MCF 10A (cell line): ENCODE measurements at regions not wholly inside any gene's neighbourhood (a gene's known extent, or its start where the extent isn't known, plus 50 kb on each side); places are given as distances from the start of the nearest gene placed in this dataset.

Experiments
- BruUV-seq: library from RNA; stranded (reverse); fragments of 400-500 nt; replicated peaks from 2 replicates; lab custom pipeline; 2021; lab: Mats Ljungman, UMichigan
- CTCF ChIA-PET: fragments of 300-600 bp; sonication (Branson Sonifier 250); formaldehyde crosslinking; extraction: SDS; loops from one replicate; lab custom pipeline; 2021; ENCODE audit warnings: antibody characterized with exemption, inconsistent platforms; lab: Yijun Ruan, JAX
- POLR2A ChIA-PET: fragments of 300-600, 350-650 bp; sonication (Branson Sonifier 250); formaldehyde crosslinking; extraction: SDS; loops from one replicate; lab custom pipeline; 2020; ENCODE audit warnings: antibody characterized with exemption, inconsistent platforms; lab: Yijun Ruan, JAX
- DNase-seq: peaks from one replicate; pipeline ENCODE4 v3.0.0-alpha.2; 2018; ENCODE audit not compliant: unreplicated experiment
- H3K27ac Mint-ChIP-seq: one replicate; pipeline ENCODE4 v1.8.0; 2022; ENCODE audit warnings: mild to moderate bottlenecking, low read depth, mixed read lengths; ENCODE audit not compliant: unreplicated experiment
- H3K27me3 Mint-ChIP-seq: one replicate; pipeline ENCODE4 v1.8.0; 2022; ENCODE audit warnings: mixed read lengths; ENCODE audit not compliant: insufficient read depth, unreplicated experiment
- H3K36me3 Mint-ChIP-seq: one replicate; pipeline ENCODE4 v1.8.0; 2022; ENCODE audit warnings: mild to moderate bottlenecking, moderate library complexity, mixed read lengths; ENCODE audit not compliant: insufficient read depth, unreplicated experiment
- H3K4me1 Mint-ChIP-seq: one replicate; pipeline ENCODE4 v1.8.0; 2022; ENCODE audit warnings: mixed read lengths; ENCODE audit not compliant: insufficient read depth, unreplicated experiment
- H3K4me3 Mint-ChIP-seq: one replicate; pipeline ENCODE4 v1.8.0; 2022; ENCODE audit warnings: mild to moderate bottlenecking, moderate library complexity, mixed read lengths; ENCODE audit not compliant: unreplicated experiment
- H3K9me3 Mint-ChIP-seq: one replicate; pipeline ENCODE4 v1.8.0; 2022; ENCODE audit warnings: mixed read lengths; ENCODE audit not compliant: unreplicated experiment
- intact Hi-C: fragments of 100-400 bp; cut with micrococcal nuclease; formaldehyde crosslinking; loops from 2 replicates; pipeline ENCODE4 v1.14.1; 2022
- TF ChIP-seq, protein P1 (sequence below): fragments of 200-600 bp; IDR thresholded peaks from one replicate; pipeline ENCODE4 v1.8.0; 2022; ENCODE audit warnings: antibody characterized with exemption, mild to moderate bottlenecking; ENCODE audit not compliant: unreplicated experiment

DNA sequence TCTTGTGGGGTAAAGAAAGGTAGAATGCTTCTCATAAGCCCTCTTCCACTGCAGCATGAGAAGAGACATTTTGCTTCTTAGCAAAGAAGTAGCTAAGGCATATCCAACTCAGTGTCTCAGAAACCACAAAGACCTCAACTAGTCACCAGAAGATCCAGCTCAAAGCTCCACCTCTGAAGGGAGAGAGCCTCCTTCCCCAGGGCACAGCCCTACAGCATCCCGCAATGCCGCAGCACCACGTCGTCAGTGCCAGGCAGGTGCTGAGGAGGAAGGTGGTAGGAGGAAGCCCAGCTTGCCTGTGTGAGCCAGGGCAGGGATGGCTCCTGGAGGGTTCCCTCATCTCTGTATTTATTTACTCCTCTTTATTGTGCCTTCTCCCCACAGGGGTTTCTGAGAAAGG is 385.6 kb upstream of the NPVF start:
- ChIA-PET CTCF (interaction anchor here (0.6 kb wide), 1 partner anchor 42 kb away, joined by 3 read pairs; no protein-coding TSS in a partner anchor), POLR2A (no interaction called here)
- TF ChIP-seq, protein P1, sequence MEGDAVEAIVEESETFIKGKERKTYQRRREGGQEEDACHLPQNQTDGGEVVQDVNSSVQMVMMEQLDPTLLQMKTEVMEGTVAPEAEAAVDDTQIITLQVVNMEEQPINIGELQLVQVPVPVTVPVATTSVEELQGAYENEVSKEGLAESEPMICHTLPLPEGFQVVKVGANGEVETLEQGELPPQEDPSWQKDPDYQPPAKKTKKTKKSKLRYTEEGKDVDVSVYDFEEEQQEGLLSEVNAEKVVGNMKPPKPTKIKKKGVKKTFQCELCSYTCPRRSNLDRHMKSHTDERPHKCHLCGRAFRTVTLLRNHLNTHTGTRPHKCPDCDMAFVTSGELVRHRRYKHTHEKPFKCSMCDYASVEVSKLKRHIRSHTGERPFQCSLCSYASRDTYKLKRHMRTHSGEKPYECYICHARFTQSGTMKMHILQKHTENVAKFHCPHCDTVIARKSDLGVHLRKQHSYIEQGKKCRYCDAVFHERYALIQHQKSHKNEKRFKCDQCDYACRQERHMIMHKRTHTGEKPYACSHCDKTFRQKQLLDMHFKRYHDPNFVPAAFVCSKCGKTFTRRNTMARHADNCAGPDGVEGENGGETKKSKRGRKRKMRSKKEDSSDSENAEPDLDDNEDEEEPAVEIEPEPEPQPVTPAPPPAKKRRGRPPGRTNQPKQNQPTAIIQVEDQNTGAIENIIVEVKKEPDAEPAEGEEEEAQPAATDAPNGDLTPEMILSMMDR, result no peak
- H3K4me3 Mint-ChIP-seq, result no peak overlapping the region
- no peaks in the 10 kb centered on the region for H3K4me1 Mint-ChIP-seq
- H3K27ac Mint-ChIP-seq, result no peak overlapping the region
- intact Hi-C loops, result no loop called here
- no peaks in the 10 kb centered on the region for H3K9me3 Mint-ChIP-seq
- H3K36me3 Mint-ChIP-seq, result no peaks in the 10 kb centered on the region
- DNase-seq, result no peak
- no TSS peak for BruUV-seq
- peaks cover 58% of the 10 kb centered on the region for H3K27me3 Mint-ChIP-seq

DNA sequence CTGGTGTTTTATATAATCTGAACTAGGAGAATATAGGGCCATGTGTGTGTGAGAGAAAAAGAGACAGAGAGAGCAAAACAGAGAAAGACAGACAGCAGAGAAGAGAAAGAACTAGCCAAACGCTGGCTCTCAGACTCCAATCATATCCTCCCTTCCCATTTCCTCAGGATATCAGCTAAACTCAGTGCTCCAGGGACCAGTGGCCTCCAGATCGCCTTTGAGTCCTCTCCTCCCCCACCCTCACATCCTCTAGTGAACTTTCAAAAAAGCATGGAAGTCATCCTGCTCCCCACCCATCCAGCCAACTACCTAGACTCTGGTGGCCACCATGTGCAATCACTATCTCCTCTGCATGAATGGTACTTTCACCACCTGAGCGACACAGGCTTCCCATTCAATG is 386.1 kb upstream of the NPVF start:
- H3K9me3 Mint-ChIP-seq, result no peaks in the 10 kb centered on the region
- ChIA-PET POLR2A (interaction anchor here (0.8 kb wide), 1 partner anchor 11 kb away, joined by 3 read pairs; no protein-coding TSS in a partner anchor), CTCF (interaction anchor here (0.6 kb wide), 2 partner anchors 42 to 234 kb away, joined by 3 read pairs; no protein-coding TSS in a partner anchor)
- intact Hi-C loops, result no loop called here
- H3K27ac Mint-ChIP-seq, result no peak overlapping the region
- TF ChIP-seq, protein P1, result no peak
- H3K27me3 Mint-ChIP-seq, result peaks cover 60% of the 10 kb centered on the region
- BruUV-seq, result no TSS peak
- H3K36me3 Mint-ChIP-seq, result no peaks in the 10 kb centered on the region
- no peak for DNase-seq
- no peak overlapping the region for H3K4me3 Mint-ChIP-seq
- H3K4me1 Mint-ChIP-seq, result no peaks in the 10 kb centered on the region

DNA sequence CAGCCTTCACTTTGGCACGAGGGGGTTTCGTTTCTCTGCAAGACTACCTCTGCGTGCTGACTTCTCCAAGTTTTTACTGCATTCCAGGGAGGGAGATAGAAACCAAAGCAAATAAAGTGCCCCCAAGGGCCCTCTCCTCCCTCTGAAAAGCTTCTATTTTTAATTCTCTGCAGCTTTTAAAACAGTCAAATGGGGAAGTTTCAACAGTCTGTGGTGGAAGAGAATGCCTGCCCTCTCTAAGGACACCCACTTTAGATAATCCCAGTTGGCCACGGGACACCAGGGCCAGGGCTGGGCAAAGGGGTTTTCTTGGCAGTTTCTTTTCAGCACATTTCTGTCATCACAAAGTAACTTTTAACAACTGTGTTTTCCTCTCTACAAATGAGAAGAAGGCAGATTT is 386.7 kb upstream of the NPVF start:
- Mint-ChIP-seq H3K27me3 (peaks cover 60% of the 10 kb centered on the region), H3K27ac (no peak overlapping the region)
- intact Hi-C loops, result no loop called here

DNA sequence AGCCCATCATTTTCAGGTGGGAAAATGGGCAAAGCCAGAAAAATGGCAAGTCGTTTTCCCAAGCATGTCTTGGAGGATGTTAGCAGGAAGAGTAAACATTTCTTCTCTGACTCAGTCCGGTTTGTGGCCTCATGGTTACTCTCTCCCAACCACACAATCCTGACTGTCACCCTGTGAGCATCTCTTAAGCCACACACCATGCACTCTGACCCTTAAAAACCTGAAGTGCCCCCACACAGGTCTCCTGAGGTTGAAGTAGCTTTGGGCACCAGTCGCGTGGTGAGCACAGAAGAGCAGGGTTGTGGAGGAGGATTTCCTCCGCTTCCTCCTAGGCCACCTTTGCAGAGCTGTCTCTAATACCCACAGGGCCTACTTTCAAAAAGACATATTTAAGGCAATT is 387.3 kb upstream of the NPVF start:
- H3K36me3 Mint-ChIP-seq, result no peaks in the 10 kb centered on the region
- no TSS peak for BruUV-seq
- H3K4me3 Mint-ChIP-seq, result no peak overlapping the region
- no peak overlapping the region for H3K27ac Mint-ChIP-seq
- POLR2A ChIA-PET, result no interaction called here
- CTCF ChIA-PET, result interaction anchor here (0.9 kb wide), 2 partner anchors 33 to 176 kb away, joined by 3 to 5 read pairs; no protein-coding TSS in a partner anchor
- no peaks in the 10 kb centered on the region for H3K9me3 Mint-ChIP-seq
- H3K27me3 Mint-ChIP-seq, result peaks cover 60% of the 10 kb centered on the region
- no peaks in the 10 kb centered on the region for H3K4me1 Mint-ChIP-seq
- no peak for DNase-seq
- intact Hi-C loops, result no loop called here
- TF ChIP-seq, protein P1, result no peak

More for the DNA sequence above, 386.7 kb upstream of the NPVF start:
- TF ChIP-seq, protein P1, result no peak
- Mint-ChIP-seq H3K36me3 (no peaks in the 10 kb centered on the region), H3K4me3 (no peak overlapping the region), H3K9me3 (no peaks in the 10 kb centered on the region), H3K4me1 (no peaks in the 10 kb centered on the region)
- ChIA-PET CTCF (interaction anchor here (0.6 to 0.9 kb wide), 2 partner anchors 32 to 233 kb away, joined by 3 read pairs; no protein-coding TSS in a partner anchor), POLR2A (interaction anchor here (0.8 kb wide), 1 partner anchor 10 kb away, joined by 3 read pairs; no protein-coding TSS in a partner anchor)
- DNase-seq, result no peak
- no TSS peak for BruUV-seq
